GM23248 (cell line): ENCODE measurements at regions not wholly inside any gene's neighbourhood (a gene's known extent, or its start where the extent isn't known, plus 50 kb on each side); places are given as distances from the start of the nearest gene placed in this dataset.

ENCODE experiments used
- EZH2 ChIP-seq: fragments of 200-600 bp; sonication (generic); IDR thresholded peaks from 2 replicates; pipeline ENCODE4 v1.6.1; 2018; ENCODE audit warnings: antibody characterized with exemption, mild to moderate bottlenecking; ENCODE audit not compliant: insufficient read depth, poor library complexity, severe bottlenecking
- EZH2phosphoT487 ChIP-seq: fragments of 200-600 bp; sonication (generic); IDR thresholded peaks from 2 replicates; pipeline ENCODE4 v1.6.1; 2018; ENCODE audit warnings: antibody characterized with exemption, moderate library complexity, mild to moderate bottlenecking, low read depth; ENCODE audit not compliant: insufficient read depth

- TF ChIP-seq EZH2 (no peak), EZH2phosphoT487 (no peak)
Observed at GRCh38 chr7:51633006-51633405, 316.4 kb upstream of the COBL start.
